Right lobe of liver (tissue), 6 donors: ENCODE measurements at regions not wholly inside any gene's neighbourhood (a gene's known extent, or its start where the extent isn't known, plus 50 kb on each side); places are given as distances from the start of the nearest gene placed in this dataset.

Experiments used
- ATAC-seq, 4 donors: fragments of 200-7000 bp; cut with Tn5 transposase; one replicate each; pipeline ENCODE4 v1.9.1; 2020; ENCODE audit warnings: mild to moderate bottlenecking in 4 of 4, moderate library complexity in 4 of 4
- DNase-seq, 3 donors: peaks; one replicate each; pipeline ENCODE4 v3.0.0-alpha.2; 2020
- H3K27ac ChIP-seq, 3 donors: fragments of 200-600 bp; one replicate each; pipeline ENCODE4 v1.8.0; 2022
- H3K27me3 ChIP-seq, 2 donors: fragments of 200-600 bp; one replicate each; pipeline ENCODE4 v1.8.0; 2022
- H3K36me3 ChIP-seq, 4 donors: fragments of 200-600 bp; sonication (generic) in 1 of 4; one replicate each; pipeline versions ENCODE4 v1.5.1 to v1.8.0; 2017 to 2022; ENCODE audit warnings: control low read depth in 1 of 4
- H3K4me1 ChIP-seq, 4 donors: fragments of 200-600 bp; sonication (generic) in 1 of 4; one replicate each; pipeline versions ENCODE4 v1.5.1 to v1.8.0; 2017 to 2022; ENCODE audit warnings: control low read depth in 1 of 4
- H3K4me3 ChIP-seq, 3 donors: fragments of 200-600 bp; one replicate each; pipeline ENCODE4 v1.8.0; 2022
- H3K9me3 ChIP-seq, 4 donors: fragments of 200-600 bp; sonication (generic) in 1 of 4; one replicate each; pipeline versions ENCODE4 v1.5.1 to v1.8.0; 2017 to 2022; ENCODE audit warnings: control low read depth in 1 of 4
- CTCF ChIP-seq, 4 donors: fragments of 200-600 bp in 3 of 4; fragments of 450-650 bp in 1 of 4; IDR thresholded peaks; one replicate each; pipeline versions ENCODE4 v1.5.1 to v1.8.0; 2016 to 2022; ENCODE audit warnings: antibody characterized with exemption in 4 of 4, mild to moderate bottlenecking in 2 of 4
- POLR2A ChIP-seq: fragments of 450-650 bp; IDR thresholded peaks from one replicate; pipeline ENCODE4 v1.6.1; 2017; ENCODE audit warnings: antibody characterized with exemption, mild to moderate bottlenecking
- WGBS: methylation state at CpG from one replicate; pipeline ENCODE4 v1.1.6; 2018; ENCODE audit warnings: low coverage, low lambda C conversion rate; ENCODE audit not compliant: insufficient coverage; ENCODE audit errors: missing lambda C conversion rate; 5-methylcytosine and 5-hydroxymethylcytosine counted together
- intact Hi-C, 2 donors: fragments of 100-400 bp; cut with DNase I; formaldehyde crosslinking; loops; one replicate each; pipeline versions ENCODE4 v1.11.2 to v1.14.1; 2022
- donor health status: DM: no; HTN: yes; CAD: no.
- donor health status: DM: no; HTN: no; CAD: no.
- donor health status: DM: no; HTN: no; CAD: no.
- donor health status: DM: no; HTN: yes; CAD: no.
- donor health status: DM: no; HTN: yes; CAD: no.

- Histone ChIP-seq H3K27ac (no peak overlapping the region), H3K36me3 (no peaks in the 10 kb centered on the region), H3K9me3 (no peaks in the 10 kb centered on the region), H3K4me1 (peaks cover 0 to 11% (median 0%) of the 10 kb centered on the region in 4 donors), H3K4me3 (no peak overlapping the region), H3K27me3 (no peaks in the 10 kb centered on the region)
- ATAC-seq (no peak), DNase-seq (no peak)
- no peak for TF ChIP-seq POLR2A
- TF ChIP-seq CTCF (IDR thresholded peaks at IDR 0.05), result no peak
- intact Hi-C loops, result no loop called here
- 34% methylated on average over 2 of the region's 2 CpGs for WGBS
These were observed 1325.5 kb downstream of the XPNPEP1 start for GRCh38 chr10:108597657-108598319.

DNA sequence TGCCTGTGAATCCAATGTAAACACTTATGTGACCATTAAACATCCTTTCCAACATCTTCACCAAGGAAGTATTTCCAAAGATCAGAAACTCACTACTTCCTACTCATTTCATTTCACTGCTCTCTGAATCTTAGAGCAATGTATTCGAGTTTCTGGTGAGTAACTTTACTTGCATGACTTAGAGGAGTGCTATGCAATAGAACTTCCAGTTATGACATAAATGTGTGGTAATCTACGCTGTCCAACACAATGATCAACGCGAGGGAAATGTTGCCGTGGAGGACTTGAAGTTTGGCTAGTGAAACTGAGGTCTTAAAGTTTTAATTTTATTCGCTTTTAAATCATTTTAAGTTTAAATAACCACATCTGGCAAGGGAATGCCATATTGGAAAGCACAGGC, 1326.3 kb downstream of the XPNPEP1 start:
- TF ChIP-seq CTCF (IDR thresholded peaks at IDR 0.05) (no peak), POLR2A (no peak)
- Histone ChIP-seq H3K4me1 (peaks cover 0 to 11% (median 0%) of the 10 kb centered on the region in 4 donors), H3K27me3 (no peaks in the 10 kb centered on the region), H3K4me3 (no peak overlapping the region), H3K9me3 (no peaks in the 10 kb centered on the region), H3K27ac (no peak overlapping the region), H3K36me3 (no peaks in the 10 kb centered on the region)
- no peak for ATAC-seq
- intact Hi-C loops, result no loop called here
- WGBS, result 84% methylated on average over 6 of the region's 6 CpGs
- DNase-seq, result no peak

GRCh38 chr10:108592956-108593355, 1330.4 kb downstream of the XPNPEP1 start:
- Histone ChIP-seq H3K27me3 (no peaks in the 10 kb centered on the region), H3K27ac (no peak overlapping the region), H3K9me3 (no peaks in the 10 kb centered on the region), H3K4me1 (no peaks in the 10 kb centered on the region), H3K4me3 (no peak overlapping the region), H3K36me3 (no peaks in the 10 kb centered on the region)
- DNase-seq (no peak), ATAC-seq (no peak)
- TF ChIP-seq CTCF (IDR thresholded peaks at IDR 0.05), result no peak
- no peak for TF ChIP-seq POLR2A
- intact Hi-C loops, result no loop called here
- 82% methylated on average over 1 of the region's 1 CpG for whole genome bisulfite sequencing

- no peak overlapping the region for H3K4me3 ChIP-seq
- intact Hi-C loops, result no loop called here
- no peaks in the 10 kb centered on the region for H3K27me3 ChIP-seq
- ATAC-seq, result peak in 1 of 4 donors; percentile 22
- WGBS, result 66% methylated on average over 2 of the region's 2 CpGs
- DNase-seq, result no peak
- no peak for TF ChIP-seq POLR2A
- no peak for TF ChIP-seq CTCF (IDR thresholded peaks at IDR 0.05)
- H3K36me3 ChIP-seq, result no peaks in the 10 kb centered on the region
- no peaks in the 10 kb centered on the region for H3K9me3 ChIP-seq
- no peak overlapping the region for H3K27ac ChIP-seq
- no peaks in the 10 kb centered on the region for H3K4me1 ChIP-seq
These were observed 1331.9 kb downstream of the XPNPEP1 start for GRCh38 chr10:108591417-108591816.

DNA sequence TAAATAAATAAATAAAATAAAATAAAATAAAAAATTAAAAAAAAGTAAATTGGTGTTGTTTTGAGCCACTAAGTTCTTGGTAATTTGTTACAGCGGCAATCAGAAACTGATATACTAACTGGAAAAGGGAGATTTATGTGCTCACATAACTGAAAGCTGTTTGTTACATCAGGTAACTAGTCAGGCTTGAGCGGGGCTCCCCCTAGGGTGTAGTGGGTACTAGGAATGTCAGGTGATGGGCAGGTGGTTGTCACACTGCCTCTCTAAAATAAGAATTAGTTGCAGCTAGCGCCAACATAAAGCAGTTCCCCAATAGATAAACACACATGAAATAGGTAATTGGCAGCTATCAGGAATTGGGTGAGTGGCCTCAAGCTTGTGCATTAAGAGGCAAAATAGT, 1336.9 kb downstream of the XPNPEP1 start:
- no peaks in the 10 kb centered on the region for H3K27me3 ChIP-seq
- 96% methylated on average over 3 of the region's 3 CpGs for WGBS
- TF ChIP-seq CTCF (IDR thresholded peaks at IDR 0.05), result no peak
- TF ChIP-seq POLR2A, result no peak
- H3K4me3 ChIP-seq, result no peak overlapping the region
- no peaks in the 10 kb centered on the region for H3K36me3 ChIP-seq
- DNase-seq (no peak), ATAC-seq (no peak)
- peaks cover 0 to 28% (median 4%) of the 10 kb centered on the region in 4 donors for H3K4me1 ChIP-seq
- no peaks in the 10 kb centered on the region for H3K9me3 ChIP-seq
- intact Hi-C loops, result no loop called here
- H3K27ac ChIP-seq, result no peak overlapping the region
